ENCODE measurements at regions not wholly inside any gene's neighbourhood (a gene's known extent, or its start where the extent isn't known, plus 50 kb on each side); places are given as distances from the start of the nearest gene placed in this dataset.

- ChIA-PET CTCF (no interaction called here), POLR2A (no interaction called here)
- no peaks in the 10 kb centered on the region for H3K4me1 Mint-ChIP-seq
Observed at GRCh38 chr7:118298771-118299170, 74.3 kb downstream of the ANKRD7 start.

GRCh38 chr7:118300177-118300576, 75.7 kb downstream of the ANKRD7 start:
- H3K4me1 Mint-ChIP-seq = no peaks in the 10 kb centered on the region
- no peak for DNase-seq
- Histone ChIP-seq H3K36me3 (replicated peaks in 1 of 2; ENCODE audit: control extremely low read depth in 1 of 2, control insufficient read depth in 1 of 2, extremely low read depth in 1 of 2, insufficient read depth in 2 of 2, low read length in 1 of 2) (no peaks in the 10 kb centered on the region), H4K20me1 (ENCODE audit: control insufficient read depth, insufficient read depth, low read length, poor library complexity, severe bottlenecking) (no peaks in the 10 kb centered on the region), H3K27ac (ENCODE audit: low read length in 2 of 2) (no peak overlapping the region), H3K9me3 (ENCODE audit: control extremely low read depth in 1 of 3, control insufficient read depth in 2 of 3, insufficient read depth in 1 of 3, low read length in 2 of 3) (no peaks in the 10 kb centered on the region), H3K79me2 (ENCODE audit: control insufficient read depth, insufficient read depth, low read length) (no peaks in the 10 kb centered on the region), H3K4me2 (replicated peaks; ENCODE audit: low read depth, low read length, poor library complexity, severe bottlenecking) (no peak overlapping the region), H3K27me3 (replicated peaks in 1 of 4; ENCODE audit: control extremely low read depth in 1 of 4, control insufficient read depth in 3 of 4, insufficient read depth in 4 of 4, low read length in 3 of 4) (peaks cover 0 to 6% (median 1%) of the 10 kb centered on the region in 4 experiments), H3K9ac (ENCODE audit: low read length) (no peak overlapping the region), H3K4me3 (ENCODE audit: control extremely low read depth in 1 of 5, extremely low read depth in 1 of 5, insufficient read depth in 1 of 5, low read depth in 2 of 5, low read length in 4 of 5) (no peak overlapping the region), H3K4me1 (ENCODE audit: control insufficient read depth in 2 of 2, insufficient read depth in 2 of 2, low read length in 2 of 2) (no peaks in the 10 kb centered on the region), H2AFZ (ENCODE audit: insufficient read depth, low read depth, low read length, poor library complexity, severe bottlenecking) (no peak overlapping the region)
- no peak for ATAC-seq (ENCODE audit: low read depth)
- H3K27me3 Mint-ChIP-seq = peaks cover 24% of the 10 kb centered on the region
- peaks cover 4% of the 10 kb centered on the region for H3K9me3 Mint-ChIP-seq (ENCODE audit: insufficient read depth)
- POLR2A ChIA-PET = no interaction called here
- no peak overlapping the region for H3K27ac Mint-ChIP-seq
- intact Hi-C loops (cut with micrococcal nuclease) = no loop called here
- no peak overlapping the region for H3K4me3 Mint-ChIP-seq
- CTCF ChIA-PET = no interaction called here
- TF ChIP-seq CTCF (IDR thresholded peaks at IDR 0.05) = no peak
- TF ChIP-seq EZH2 (IDR thresholded peaks at IDR 0.05; ENCODE audit: borderline replicate concordance, insufficient read depth, low read depth, low read length, poor library complexity, severe bottlenecking) = no peak

More at GRCh38 chr7:118298771-118299170, 74.3 kb downstream of the ANKRD7 start:
- H3K9me3 ChIP-seq (ENCODE audit: control extremely low read depth in 1 of 3, control insufficient read depth in 2 of 3, insufficient read depth in 1 of 3, low read length in 2 of 3) = no peaks in the 10 kb centered on the region
- H3K27me3 ChIP-seq (replicated peaks in 1 of 4; ENCODE audit: control extremely low read depth in 1 of 4, control insufficient read depth in 3 of 4, insufficient read depth in 4 of 4, low read length in 3 of 4) = peaks cover 0 to 9% (median 2%) of the 10 kb centered on the region in 4 experiments
- H3K9ac ChIP-seq (ENCODE audit: low read length) = no peak overlapping the region
- Mint-ChIP-seq H3K9me3 (ENCODE audit: insufficient read depth) (peaks cover 4% of the 10 kb centered on the region), H3K27me3 (peaks cover 26% of the 10 kb centered on the region), H3K27ac (no peak overlapping the region), H3K4me3 (no peak overlapping the region)
- H3K4me2 ChIP-seq (replicated peaks; ENCODE audit: low read depth, low read length, poor library complexity, severe bottlenecking) = no peak overlapping the region
- H3K4me3 ChIP-seq (ENCODE audit: control extremely low read depth in 1 of 5, extremely low read depth in 1 of 5, insufficient read depth in 1 of 5, low read depth in 2 of 5, low read length in 4 of 5) = no peak overlapping the region
- no peaks in the 10 kb centered on the region for H3K4me1 ChIP-seq (ENCODE audit: control insufficient read depth in 2 of 2, insufficient read depth in 2 of 2, low read length in 2 of 2)
- H3K27ac ChIP-seq (ENCODE audit: low read length in 2 of 2) = no peak overlapping the region
- H3K36me3 ChIP-seq (replicated peaks in 1 of 2; ENCODE audit: control extremely low read depth in 1 of 2, control insufficient read depth in 1 of 2, extremely low read depth in 1 of 2, insufficient read depth in 2 of 2, low read length in 1 of 2) = no peaks in the 10 kb centered on the region
- H3K79me2 ChIP-seq (ENCODE audit: control insufficient read depth, insufficient read depth, low read length) = no peaks in the 10 kb centered on the region
- no peaks in the 10 kb centered on the region for H4K20me1 ChIP-seq (ENCODE audit: control insufficient read depth, insufficient read depth, low read length, poor library complexity, severe bottlenecking)
- DNase-seq (no peak), ATAC-seq (ENCODE audit: low read depth) (no peak)
- intact Hi-C loops (cut with micrococcal nuclease) = no loop called here
- no peak overlapping the region for H2AFZ ChIP-seq (ENCODE audit: insufficient read depth, low read depth, low read length, poor library complexity, severe bottlenecking)
- no peak for TF ChIP-seq EZH2 (IDR thresholded peaks at IDR 0.05; ENCODE audit: borderline replicate concordance, insufficient read depth, low read depth, low read length, poor library complexity, severe bottlenecking)
- TF ChIP-seq CTCF (IDR thresholded peaks at IDR 0.05) = no peak
